Stimulated activated naive CD4-positive, alpha-beta T cell (primary cell): ENCODE measurements at regions not wholly inside any gene's neighbourhood (a gene's known extent, or its start where the extent isn't known, plus 50 kb on each side); places are given as distances from the start of the nearest gene placed in this dataset.
"Not testable (repeated sequence)": the region's sequence is repeated elsewhere in the genome, so short reads cannot be mapped to it uniquely, and the experiment has no call there.

ENCODE experiments used
- DNase-seq, 6 experiments: peaks; one replicate each; lab custom pipeline; 2025; lab: John Stamatoyannopoulos, UW

DNA sequence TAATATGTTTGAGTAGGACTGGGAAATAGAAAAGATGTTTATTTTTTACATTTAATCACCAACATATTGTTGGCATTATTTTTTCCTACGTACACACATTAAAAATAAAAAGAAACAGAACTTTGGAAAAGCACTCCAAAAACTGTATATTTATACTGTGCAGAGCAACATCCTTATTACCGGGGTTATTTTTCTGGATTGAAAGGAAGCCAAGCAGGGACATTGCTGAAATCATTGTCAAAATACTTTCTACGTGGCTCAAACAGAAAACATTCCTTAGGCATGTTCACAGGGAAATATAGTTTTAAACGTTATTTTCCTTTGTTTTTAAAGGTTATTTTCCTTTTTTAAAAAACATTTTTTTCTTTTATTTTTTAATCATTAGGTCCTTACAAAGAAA lies 315.0 kb upstream of the SMIM21 start:
- DNase-seq: no peak

GRCh38 chr18:75739682-75740081 lies 312.2 kb upstream of the SMIM21 start:
- DNase-seq: no peak

DNA sequence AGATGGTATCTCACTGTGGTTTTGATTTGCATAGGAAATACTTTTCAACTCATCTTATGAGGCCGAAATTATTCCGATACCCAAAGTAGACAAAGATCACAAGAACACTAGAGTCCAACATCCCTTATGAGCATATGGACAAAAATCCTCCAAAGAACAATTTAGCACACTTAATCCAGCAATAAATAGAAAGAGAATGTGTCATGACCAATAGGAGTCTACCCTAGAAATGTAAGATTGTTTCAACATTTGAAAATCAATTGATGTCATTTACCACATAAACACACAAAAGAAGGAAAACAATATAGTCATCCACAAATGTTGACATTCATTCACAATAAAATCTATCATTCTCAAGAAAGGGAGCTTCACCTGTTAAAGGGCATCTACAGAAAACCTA lies 307.8 kb upstream of the SMIM21 start:
- no peak for DNase-seq

DNA sequence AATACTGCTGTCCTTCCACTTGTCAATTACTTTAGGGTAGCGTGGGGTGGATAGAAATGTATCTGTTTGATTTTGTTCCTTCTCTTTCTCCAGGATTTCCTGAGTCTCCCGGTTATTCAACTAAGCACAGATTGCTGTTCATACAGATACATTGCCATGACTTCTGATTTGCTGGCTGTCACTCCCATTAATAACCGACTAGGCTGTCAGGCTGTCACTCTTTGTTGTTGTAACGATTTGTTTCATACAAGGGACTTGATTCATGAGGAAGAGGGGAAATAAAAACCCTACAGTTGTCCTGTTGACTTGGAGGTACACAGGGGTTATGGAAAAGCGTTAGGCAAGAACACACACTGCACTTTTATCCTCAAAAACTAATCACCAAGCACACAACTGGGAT lies 302.7 kb upstream of the SMIM21 start:
- no peak for DNase-seq

DNA sequence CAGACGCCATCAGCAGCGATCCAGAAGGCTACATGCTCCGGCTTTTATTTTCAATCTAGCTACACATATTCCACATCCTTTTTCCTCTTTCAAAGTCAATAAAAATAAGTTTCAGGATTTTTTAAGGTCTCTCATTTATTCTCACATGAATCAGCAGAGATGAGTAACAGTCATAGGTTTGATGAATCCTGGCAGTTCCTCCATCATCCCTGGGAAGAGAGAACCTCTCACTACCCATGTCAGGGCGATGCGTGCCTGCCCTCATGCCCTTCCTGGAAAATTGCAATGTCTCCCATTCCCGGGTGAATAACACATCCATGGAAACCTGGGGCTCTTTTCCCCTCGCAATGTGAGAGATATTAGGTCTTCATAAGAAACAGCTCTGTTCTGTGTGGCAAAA lies 301.1 kb upstream of the SMIM21 start:
- DNase-seq: no peak

DNA sequence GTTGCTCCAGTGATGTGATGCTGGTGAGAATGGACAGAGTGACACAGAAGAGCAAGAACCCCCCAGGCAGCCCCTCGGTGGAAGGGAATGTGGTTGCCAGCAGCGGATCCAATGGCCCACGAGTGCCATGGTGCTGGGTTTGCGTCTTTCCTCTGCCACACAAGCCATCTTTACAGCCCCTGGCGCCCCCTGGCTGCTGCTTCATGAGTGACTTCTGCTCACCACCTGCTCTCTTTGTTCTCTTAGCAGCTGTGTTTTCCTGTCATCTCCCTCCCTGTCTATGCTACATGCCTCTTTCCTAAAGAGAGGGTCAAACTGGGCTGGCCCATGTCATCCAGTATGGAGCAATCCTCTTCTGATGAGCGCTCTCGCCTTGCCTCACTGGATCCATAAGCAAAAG lies 300.0 kb upstream of the SMIM21 start:
- peak in 1 of 6 experiments; percentile 5 for DNase-seq

GRCh38 chr18:75723521-75724340 lies 296.2 kb upstream of the SMIM21 start:
- DNase-seq: no peak

DNA sequence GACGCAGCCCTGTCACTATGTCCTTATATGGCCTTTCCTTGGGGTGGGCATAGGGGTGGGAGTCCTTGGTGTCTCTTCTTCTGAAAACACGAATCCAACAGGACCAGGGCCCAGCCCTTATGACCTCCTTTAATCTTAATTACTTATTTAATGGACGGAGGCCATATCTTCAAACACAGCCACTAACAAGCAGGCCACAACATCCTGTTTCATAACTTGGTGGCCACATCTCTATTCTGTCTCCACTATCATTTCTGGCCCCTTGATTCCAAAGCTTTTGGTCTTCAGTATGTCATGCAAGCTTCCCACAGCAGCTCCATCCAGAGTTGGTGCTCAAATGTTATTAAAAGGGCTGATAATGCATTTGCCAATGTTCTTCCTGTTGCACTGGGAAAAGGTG lies 287.3 kb upstream of the SMIM21 start:
- no peak for DNase-seq

DNA sequence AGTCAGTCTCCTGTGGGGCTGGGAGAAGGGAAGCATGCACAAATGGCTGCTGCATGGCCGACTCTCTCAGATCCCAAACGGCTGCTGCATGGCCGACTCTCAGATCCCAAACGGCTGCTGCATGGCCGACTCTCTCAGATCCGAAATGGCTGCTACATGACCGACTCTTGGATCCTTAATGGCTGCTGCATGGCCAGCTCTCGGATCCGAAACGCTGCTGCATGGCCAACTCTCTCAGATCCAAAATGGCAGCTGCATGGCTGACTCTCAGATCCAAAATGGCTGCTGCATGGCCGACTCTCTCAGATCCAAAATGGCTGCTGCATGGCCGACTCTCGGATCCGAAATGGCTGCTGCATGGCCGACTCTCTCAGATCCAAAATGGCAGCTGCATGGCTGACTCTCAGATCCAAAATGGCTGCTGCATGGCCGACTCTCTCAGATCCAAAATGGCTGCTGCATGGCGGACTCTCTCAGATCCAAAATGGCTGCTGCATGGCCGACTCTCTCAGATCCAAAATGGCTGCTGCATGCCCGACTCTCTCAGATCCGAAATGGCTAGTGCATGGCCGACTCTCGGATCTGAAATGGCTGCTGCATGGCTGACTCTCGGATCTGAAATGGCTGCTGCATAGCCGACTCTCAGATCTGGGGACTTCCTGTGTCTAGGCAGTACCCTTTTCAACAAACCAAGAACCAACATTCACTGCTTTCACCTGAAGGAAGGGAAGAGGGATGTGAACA lies 284.8 kb upstream of the SMIM21 start:
- not testable (repeated sequence) for DNase-seq

DNA sequence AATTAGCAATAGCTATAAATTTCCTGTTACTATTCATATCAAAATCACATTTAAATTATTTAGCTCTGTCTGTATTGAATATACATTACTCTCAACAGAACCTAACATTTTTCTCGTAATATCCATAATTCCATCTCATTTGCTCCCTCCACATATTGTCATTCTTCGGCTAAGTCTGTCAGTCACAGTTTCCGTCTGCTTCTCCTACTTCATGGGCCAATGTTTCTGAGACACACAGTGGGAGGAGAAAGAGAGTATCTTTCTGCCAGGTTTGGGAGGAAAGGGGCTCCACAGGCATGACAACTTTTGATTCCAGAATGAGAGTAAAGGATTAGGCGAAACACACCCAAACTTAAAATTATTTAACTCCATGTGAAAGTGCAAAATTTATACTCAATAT lies 273.1 kb upstream of the SMIM21 start:
- no peak for DNase-seq

DNA sequence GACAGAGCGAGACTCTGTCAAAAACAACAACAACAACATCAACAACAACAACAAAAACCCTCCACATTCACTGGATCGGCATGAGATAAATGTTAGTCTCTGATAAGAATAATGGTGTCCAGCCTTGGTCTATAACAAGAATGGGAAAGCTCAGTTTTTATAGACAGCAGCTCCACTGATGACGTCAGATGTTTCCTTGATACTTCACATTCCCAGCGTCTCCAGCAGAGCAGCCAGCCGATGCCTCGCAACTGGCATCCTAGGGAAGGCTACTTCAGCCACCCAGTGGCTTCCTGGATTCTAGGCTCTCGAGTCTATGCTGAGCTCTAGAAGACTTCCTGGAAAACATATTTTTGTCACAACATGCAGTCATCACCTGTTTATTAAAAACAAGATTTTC lies 271.4 kb upstream of the SMIM21 start:
- DNase-seq: no peak

- no peak for DNase-seq
Observed at GRCh38 chr18:75697493-75697892, 270.0 kb upstream of the SMIM21 start.

GRCh38 chr18:75696391-75696790 lies 268.9 kb upstream of the SMIM21 start:
- DNase-seq: no peak

GRCh38 chr18:75694292-75694691 lies 266.8 kb upstream of the SMIM21 start:
- DNase-seq: no peak

DNA sequence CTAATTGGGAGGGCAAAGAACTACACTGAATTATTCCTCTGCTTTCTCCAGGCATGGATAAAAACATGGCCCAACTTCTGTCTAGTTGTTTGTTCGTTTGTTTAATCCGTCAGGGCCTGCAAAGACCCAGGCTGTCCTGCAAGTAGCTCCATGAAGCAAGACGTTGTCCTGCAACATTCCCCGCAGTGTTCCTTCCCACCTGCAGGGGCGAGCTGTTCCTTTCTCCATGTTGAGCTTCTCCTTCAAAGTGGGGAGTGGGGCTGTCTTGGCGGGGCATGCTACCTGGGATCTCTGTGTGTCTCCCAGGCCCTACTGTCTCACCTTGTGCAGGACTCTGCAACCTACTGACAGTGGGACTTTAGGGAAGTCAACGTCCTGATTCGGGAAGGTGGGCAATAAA lies 264.0 kb upstream of the SMIM21 start:
- no peak for DNase-seq

DNA sequence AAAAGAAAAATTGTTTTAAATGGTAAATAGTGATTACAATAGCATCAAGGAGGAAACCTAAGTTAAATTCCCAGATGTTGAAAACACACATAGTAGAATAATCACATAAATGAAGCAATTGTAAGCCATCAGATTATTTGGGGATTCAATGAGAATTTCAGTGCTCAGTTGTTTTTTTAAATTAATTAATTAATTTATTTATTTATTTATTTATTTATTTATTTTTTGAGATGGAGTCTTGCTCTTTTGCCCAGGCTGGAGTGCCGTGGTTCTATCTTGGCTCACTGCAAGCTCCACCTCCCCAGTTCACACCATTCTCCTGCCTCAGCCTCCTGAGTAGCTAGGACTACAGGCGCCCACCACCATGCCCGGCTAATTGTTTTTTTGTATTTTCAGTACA lies 262.8 kb upstream of the SMIM21 start:
- DNase-seq: not testable (repeated sequence)

- DNase-seq: no peak
Observed at GRCh38 chr18:75687626-75688025, 260.1 kb upstream of the SMIM21 start.

- DNase-seq: no peak
Observed at GRCh38 chr18:75683426-75683825, 255.9 kb upstream of the SMIM21 start.

DNA sequence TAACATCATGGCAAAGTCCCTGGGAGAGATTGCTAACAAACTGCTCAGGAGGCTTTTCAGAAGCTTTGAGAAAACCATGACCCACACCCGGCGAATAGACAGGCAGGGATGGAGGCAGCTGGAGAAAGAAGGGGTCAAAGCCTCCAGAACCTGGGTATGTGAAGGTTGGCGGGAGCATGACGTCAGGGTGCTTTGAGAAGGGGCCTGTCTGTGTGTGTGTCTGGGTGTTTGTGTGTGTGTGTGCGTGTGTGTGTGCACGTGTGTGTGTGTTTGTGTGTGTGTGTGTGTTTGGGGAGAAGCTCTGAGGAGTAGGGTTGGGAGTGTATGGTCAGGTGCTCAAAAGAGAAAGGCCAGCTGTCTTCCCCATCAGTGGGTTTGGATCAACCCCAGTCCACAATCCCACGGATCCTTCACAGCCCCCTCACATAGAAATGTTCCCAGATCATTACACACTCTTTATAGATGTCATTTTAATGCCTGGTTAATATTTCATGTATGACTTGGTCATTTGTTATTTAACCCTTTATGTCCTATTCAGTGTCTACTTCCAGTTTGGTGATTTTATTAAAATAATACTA lies 254.1 kb upstream of the SMIM21 start:
- DNase-seq: no peak

DNA sequence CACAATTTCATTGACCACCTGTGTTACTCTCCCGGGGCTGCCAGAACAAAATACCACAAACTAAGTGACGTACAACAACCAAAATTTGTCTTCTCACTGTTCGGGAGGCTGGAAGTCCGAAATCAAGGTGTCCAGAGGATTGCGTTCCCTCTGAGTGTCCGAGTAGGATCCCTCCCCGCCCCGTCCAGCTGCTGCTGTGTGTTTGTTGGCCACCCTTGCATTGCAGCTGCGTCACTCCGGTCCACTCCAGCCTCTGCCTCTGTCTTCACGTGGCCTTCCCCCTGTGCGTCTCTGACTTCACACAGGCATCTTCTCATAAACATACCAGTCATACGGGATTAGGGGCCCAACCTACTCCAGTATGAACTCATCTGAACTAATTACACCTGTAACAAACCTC lies 251.8 kb upstream of the SMIM21 start:
- no peak for DNase-seq

GRCh38 chr18:75678627-75679026 lies 251.1 kb upstream of the SMIM21 start:
- DNase-seq: no peak

- no peak for DNase-seq
Observed at GRCh38 chr18:75677696-75678455, 250.4 kb upstream of the SMIM21 start.
